ENCODE measurements at regions not wholly inside any gene's neighbourhood (a gene's known extent, or its start where the extent isn't known, plus 50 kb on each side); places are given as distances from the start of the nearest gene placed in this dataset.
"Not testable (repeated sequence)": the region's sequence is repeated elsewhere in the genome, so short reads cannot be mapped to it uniquely, and the experiment has no call there.

DNA sequence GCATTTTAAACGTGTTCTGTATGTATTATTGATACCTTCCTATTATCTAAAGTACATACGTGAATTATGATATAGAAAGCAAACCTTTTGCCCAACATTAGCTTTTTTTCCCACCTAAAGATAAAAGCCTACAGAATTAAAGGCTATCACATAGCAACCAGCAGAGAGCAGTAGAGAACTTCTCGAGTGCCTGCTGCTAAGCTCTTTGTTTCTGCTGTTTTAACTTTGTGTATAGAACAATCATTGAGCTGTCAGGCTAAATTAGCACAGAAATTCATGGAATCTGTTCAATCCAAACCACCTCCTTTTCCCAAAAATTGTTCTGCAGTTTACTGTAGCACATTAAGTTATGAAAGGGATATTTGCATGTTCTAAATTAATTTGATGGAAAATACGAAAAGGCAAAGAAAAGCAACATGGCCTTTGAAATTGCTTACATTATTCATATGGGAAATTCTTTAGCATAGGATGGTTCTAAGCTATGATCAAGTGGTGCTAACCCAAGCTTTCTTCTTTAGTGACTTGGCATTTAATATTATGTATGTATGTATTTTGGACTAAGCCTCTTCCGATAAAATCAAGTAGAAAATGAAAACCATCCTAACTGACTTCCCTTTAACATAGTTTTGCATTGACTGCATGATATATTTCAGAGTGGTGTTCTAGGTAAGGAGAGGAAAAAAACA is 1288.5 kb downstream of the GATA3 start:
- TF ChIP-seq, protein P1, sequence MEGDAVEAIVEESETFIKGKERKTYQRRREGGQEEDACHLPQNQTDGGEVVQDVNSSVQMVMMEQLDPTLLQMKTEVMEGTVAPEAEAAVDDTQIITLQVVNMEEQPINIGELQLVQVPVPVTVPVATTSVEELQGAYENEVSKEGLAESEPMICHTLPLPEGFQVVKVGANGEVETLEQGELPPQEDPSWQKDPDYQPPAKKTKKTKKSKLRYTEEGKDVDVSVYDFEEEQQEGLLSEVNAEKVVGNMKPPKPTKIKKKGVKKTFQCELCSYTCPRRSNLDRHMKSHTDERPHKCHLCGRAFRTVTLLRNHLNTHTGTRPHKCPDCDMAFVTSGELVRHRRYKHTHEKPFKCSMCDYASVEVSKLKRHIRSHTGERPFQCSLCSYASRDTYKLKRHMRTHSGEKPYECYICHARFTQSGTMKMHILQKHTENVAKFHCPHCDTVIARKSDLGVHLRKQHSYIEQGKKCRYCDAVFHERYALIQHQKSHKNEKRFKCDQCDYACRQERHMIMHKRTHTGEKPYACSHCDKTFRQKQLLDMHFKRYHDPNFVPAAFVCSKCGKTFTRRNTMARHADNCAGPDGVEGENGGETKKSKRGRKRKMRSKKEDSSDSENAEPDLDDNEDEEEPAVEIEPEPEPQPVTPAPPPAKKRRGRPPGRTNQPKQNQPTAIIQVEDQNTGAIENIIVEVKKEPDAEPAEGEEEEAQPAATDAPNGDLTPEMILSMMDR (IDR thresholded peaks at IDR 0.05; ENCODE audit: insufficient read depth, low read length, poor library complexity, severe bottlenecking): peak; percentile 60
- TF ChIP-seq EZH2phosphoT487 (conservative IDR thresholded peaks at IDR 0.05; ENCODE audit: low read length): no peak
- Histone ChIP-seq H3K9me2 (replicated peaks; ENCODE audit: insufficient read depth, low read length) (no peaks in the 10 kb centered on the region), H3K4me3 (ENCODE audit: insufficient read depth, low read length, poor library complexity, severe bottlenecking) (no peak overlapping the region), H3K9ac (ENCODE audit: low read length) (no peak overlapping the region), H3K9me3 (ENCODE audit: insufficient read depth, low read length) (no peaks in the 10 kb centered on the region), H3F3A (ENCODE audit: insufficient read depth) (no peaks in the 10 kb centered on the region), H3K36me3 (ENCODE audit: low read length) (no peaks in the 10 kb centered on the region), H4K20me1 (ENCODE audit: low read depth, low read length) (no peaks in the 10 kb centered on the region), H2AFZ (ENCODE audit: low read depth, low read length, severe bottlenecking) (no peak overlapping the region), H3K79me2 (ENCODE audit: insufficient read depth, low read length) (no peaks in the 10 kb centered on the region), H3K27me3 (ENCODE audit: low read length) (no peaks in the 10 kb centered on the region), H3K27ac (ENCODE audit: low read depth, low read length) (no peak overlapping the region), H3K4me2 (ENCODE audit: low read depth, low read length, poor library complexity, severe bottlenecking) (no peak overlapping the region)

DNA sequence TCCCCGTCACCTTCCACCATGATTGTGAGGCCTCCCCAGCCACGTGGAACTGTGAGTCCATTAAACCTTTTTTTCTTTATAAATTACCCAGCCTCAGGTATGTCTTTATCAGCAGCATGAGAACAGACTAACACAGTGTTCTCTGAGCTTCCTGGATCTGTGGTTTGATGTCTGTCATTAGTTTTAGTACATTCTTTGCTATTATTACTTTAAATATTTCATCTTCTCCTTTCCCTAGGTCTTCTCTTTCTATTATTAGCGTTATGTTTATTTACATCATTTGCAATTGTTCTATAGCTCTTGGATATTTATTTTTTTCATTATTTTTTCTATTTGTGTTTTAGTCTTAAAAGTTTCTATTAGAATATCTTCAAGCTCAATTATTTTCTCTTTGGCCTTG is 1293.4 kb downstream of the GATA3 start:
- not testable (repeated sequence) for H3F3A ChIP-seq (ENCODE audit: insufficient read depth); H3K9ac ChIP-seq (ENCODE audit: low read length); H3K9me3 ChIP-seq (ENCODE audit: insufficient read depth, low read length); H3K79me2 ChIP-seq (ENCODE audit: insufficient read depth, low read length); H3K4me3 ChIP-seq (ENCODE audit: insufficient read depth, low read length, poor library complexity, severe bottlenecking); H4K20me1 ChIP-seq (ENCODE audit: low read depth, low read length); H3K27me3 ChIP-seq (ENCODE audit: low read length); H3K27ac ChIP-seq (ENCODE audit: low read depth, low read length); H2AFZ ChIP-seq (ENCODE audit: low read depth, low read length, severe bottlenecking); H3K9me2 ChIP-seq (replicated peaks; ENCODE audit: insufficient read depth, low read length); H3K4me2 ChIP-seq (ENCODE audit: low read depth, low read length, poor library complexity, severe bottlenecking); H3K36me3 ChIP-seq (ENCODE audit: low read length)

DNA sequence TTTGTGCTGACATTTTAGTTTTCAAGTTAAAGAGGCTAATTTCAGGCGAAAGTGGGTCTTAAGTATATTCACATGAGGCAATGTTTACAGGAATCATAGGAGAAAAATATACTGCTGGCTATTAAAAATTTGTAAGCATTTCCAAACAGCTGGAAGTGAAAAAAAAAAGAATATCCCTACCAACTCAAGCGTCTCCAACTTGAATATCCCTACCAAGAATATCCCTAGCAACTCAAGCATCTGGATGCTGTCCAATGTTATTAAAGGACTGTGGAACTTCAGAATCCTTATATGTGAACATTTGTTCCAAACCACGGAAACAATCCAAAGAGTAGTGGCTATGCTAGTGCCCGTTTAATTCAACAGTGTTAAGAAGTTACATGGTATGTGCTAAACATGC is 1303.0 kb downstream of the GATA3 start:
- Histone ChIP-seq H2AFZ (ENCODE audit: low read depth, low read length, severe bottlenecking) (no peak overlapping the region), H3K27ac (ENCODE audit: low read depth, low read length) (no peak overlapping the region), H4K20me1 (ENCODE audit: low read depth, low read length) (no peaks in the 10 kb centered on the region), H3K9me3 (ENCODE audit: insufficient read depth, low read length) (no peaks in the 10 kb centered on the region), H3K27me3 (ENCODE audit: low read length) (no peaks in the 10 kb centered on the region), H3K4me3 (ENCODE audit: insufficient read depth, low read length, poor library complexity, severe bottlenecking) (no peak overlapping the region), H3K4me2 (ENCODE audit: low read depth, low read length, poor library complexity, severe bottlenecking) (no peak overlapping the region), H3K79me2 (ENCODE audit: insufficient read depth, low read length) (no peaks in the 10 kb centered on the region), H3K9me2 (replicated peaks; ENCODE audit: insufficient read depth, low read length) (no peaks in the 10 kb centered on the region), H3F3A (ENCODE audit: insufficient read depth) (no peaks in the 10 kb centered on the region), H3K36me3 (ENCODE audit: low read length) (no peaks in the 10 kb centered on the region), H3K9ac (ENCODE audit: low read length) (no peak overlapping the region)
- TF ChIP-seq, protein P1 (IDR thresholded peaks at IDR 0.05; ENCODE audit: insufficient read depth, low read length, poor library complexity, severe bottlenecking): no peak
- TF ChIP-seq EZH2phosphoT487 (conservative IDR thresholded peaks at IDR 0.05; ENCODE audit: low read length): no peak

DNA sequence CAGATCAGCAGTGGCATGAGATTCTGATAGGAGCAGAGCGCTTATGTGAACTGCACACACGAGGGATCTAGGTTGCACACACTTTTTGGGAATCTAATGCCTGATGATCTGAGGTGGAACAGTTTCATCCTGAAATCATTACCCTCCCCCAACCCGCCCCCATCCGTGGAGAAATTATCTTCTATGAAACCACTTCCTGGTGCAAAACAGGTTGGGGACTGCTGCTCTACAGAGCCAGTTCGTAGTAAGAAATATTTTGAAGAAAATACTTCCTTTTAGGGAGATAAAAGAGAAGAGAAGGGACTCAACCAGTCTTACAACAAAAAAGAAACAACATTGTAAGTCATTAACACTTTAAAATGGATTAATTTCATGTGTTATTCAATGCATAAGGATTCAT is 1308.2 kb downstream of the GATA3 start:
- H3K4me3 ChIP-seq (ENCODE audit: insufficient read depth, low read length, poor library complexity, severe bottlenecking): no peak overlapping the region
- H3K27me3 ChIP-seq (ENCODE audit: low read length): no peaks in the 10 kb centered on the region
- H3K9ac ChIP-seq (ENCODE audit: low read length): no peak overlapping the region
- H3K27ac ChIP-seq (ENCODE audit: low read depth, low read length): no peak overlapping the region
- no peak for TF ChIP-seq EZH2phosphoT487 (conservative IDR thresholded peaks at IDR 0.05; ENCODE audit: low read length)
- TF ChIP-seq, protein P1 (IDR thresholded peaks at IDR 0.05; ENCODE audit: insufficient read depth, low read length, poor library complexity, severe bottlenecking): no peak
- H3K9me3 ChIP-seq (ENCODE audit: insufficient read depth, low read length): no peaks in the 10 kb centered on the region
- no peaks in the 10 kb centered on the region for H3K9me2 ChIP-seq (replicated peaks; ENCODE audit: insufficient read depth, low read length)
- H3K4me2 ChIP-seq (ENCODE audit: low read depth, low read length, poor library complexity, severe bottlenecking): no peak overlapping the region
- H4K20me1 ChIP-seq (ENCODE audit: low read depth, low read length): no peaks in the 10 kb centered on the region
- no peak overlapping the region for H2AFZ ChIP-seq (ENCODE audit: low read depth, low read length, severe bottlenecking)
- H3K79me2 ChIP-seq (ENCODE audit: insufficient read depth, low read length): no peaks in the 10 kb centered on the region
- H3K36me3 ChIP-seq (ENCODE audit: low read length): no peaks in the 10 kb centered on the region
- no peaks in the 10 kb centered on the region for H3F3A ChIP-seq (ENCODE audit: insufficient read depth)
